WTC11 (cell line): ENCODE measurements at regions not wholly inside any gene's neighbourhood (a gene's known extent, or its start where the extent isn't known, plus 50 kb on each side); places are given as distances from the start of the nearest gene placed in this dataset.

ENCODE experiments used
- ATAC-seq: fragments of 200-7000 bp; cut with Tn5 transposase; 2 replicates; pipeline ENCODE4 v1.10.0; 2021; ENCODE audit warnings: mild to moderate bottlenecking, moderate library complexity
- CTCF ChIA-PET: fragments of 300-600 bp; sonication (Branson Sonifier 250); formaldehyde crosslinking; loops from one replicate; lab custom pipeline; 2021; ENCODE audit warnings: antibody characterized with exemption; lab: Charles Lee
- POLR2A ChIA-PET: fragments of 350-600 bp; sonication (Branson Sonifier 250); formaldehyde crosslinking; loops from one replicate; lab custom pipeline; 2021; ENCODE audit warnings: antibody characterized with exemption; lab: Charles Lee
- DNase-seq: peaks from one replicate; pipeline ENCODE4 v3.0.0; 2021; ENCODE audit warnings: low spot score
- H3K27ac Mint-ChIP-seq: 2 replicates; pipeline ENCODE4 v1.8.0; 2021; ENCODE audit warnings: mixed read lengths
- H3K27me3 Mint-ChIP-seq: 2 replicates; pipeline ENCODE4 v1.8.0; 2021; ENCODE audit warnings: low read depth, mild to moderate bottlenecking, moderate library complexity, mixed read lengths
- H3K36me3 Mint-ChIP-seq: 2 replicates; pipeline ENCODE4 v1.8.0; 2021; ENCODE audit warnings: mixed read lengths
- H3K4me1 Mint-ChIP-seq: 2 replicates; pipeline ENCODE4 v1.8.0; 2022; ENCODE audit warnings: mixed read lengths
- H3K4me3 Mint-ChIP-seq: 2 replicates; pipeline ENCODE4 v1.8.0; 2021; ENCODE audit warnings: mild to moderate bottlenecking, moderate library complexity, mixed read lengths
- H3K9me3 Mint-ChIP-seq: 2 replicates; pipeline ENCODE4 v1.8.0; 2021; ENCODE audit warnings: mixed read lengths
- CBFB ChIP-seq: sonication (generic); formaldehyde crosslinking; IDR thresholded peaks from 2 replicates; pipeline ENCODE4 v1.8.1; 2022; ENCODE audit warnings: mild to moderate bottlenecking, low read depth, missing genetic modification reagents
- MYBL2 ChIP-seq: sonication (generic); formaldehyde crosslinking; IDR thresholded peaks from 2 replicates; pipeline ENCODE4 v1.8.1; 2023; ENCODE audit warnings: mild to moderate bottlenecking, moderate library complexity, missing genetic modification reagents
- NFE2L1 ChIP-seq: sonication (generic); formaldehyde crosslinking; IDR thresholded peaks from 2 replicates; pipeline ENCODE4 v1.8.1; 2023; ENCODE audit warnings: missing genetic modification reagents
- SMAD4 ChIP-seq: sonication (generic); formaldehyde crosslinking; IDR thresholded peaks from 2 replicates; pipeline ENCODE4 v1.8.0; 2022; ENCODE audit warnings: mild to moderate bottlenecking, missing genetic modification reagents
- USF2 ChIP-seq: sonication (generic); formaldehyde crosslinking; IDR thresholded peaks from 2 replicates; pipeline ENCODE4 v1.8.1; 2023; ENCODE audit warnings: mild to moderate bottlenecking, missing genetic modification reagents, moderate library complexity
- ZNF425 ChIP-seq: fragments of 250-450 bp; sonication (Bioruptor Pico); conservative IDR thresholded peaks from 2 replicates; pipeline ENCODE4 v1.9.0; 2021; ENCODE audit warnings: mild to moderate bottlenecking
- TF ChIP-seq, protein P1 (sequence below): fragments of 250-450 bp; sonication (Bioruptor Pico); IDR thresholded peaks from 2 replicates; pipeline ENCODE4 v1.9.0; 2021; ENCODE audit warnings: moderate library complexity, mild to moderate bottlenecking, inconsistent platforms, borderline replicate concordance
- TF ChIP-seq, protein P2 (sequence below): sonication (generic); formaldehyde crosslinking; IDR thresholded peaks from 2 replicates; pipeline ENCODE4 v1.8.1; 2023; ENCODE audit warnings: mild to moderate bottlenecking, moderate library complexity, missing genetic modification reagents
- TF ChIP-seq, protein P3 (sequence below): fragments of 250-450 bp; sonication (Bioruptor Pico); IDR thresholded peaks from 2 replicates; pipeline ENCODE4 v1.9.0; 2021; ENCODE audit warnings: mild to moderate bottlenecking
- TF ChIP-seq, protein P4 (sequence below): sonication (generic); formaldehyde crosslinking; IDR thresholded peaks from 2 replicates; pipeline ENCODE4 v1.8.1; 2023; ENCODE audit warnings: mild to moderate bottlenecking, missing genetic modification reagents
- TF ChIP-seq, protein P5 (sequence below): sonication (generic); formaldehyde crosslinking; IDR thresholded peaks from 2 replicates; pipeline ENCODE4 v1.8.0; 2022; ENCODE audit warnings: missing genetic modification reagents

DNA sequence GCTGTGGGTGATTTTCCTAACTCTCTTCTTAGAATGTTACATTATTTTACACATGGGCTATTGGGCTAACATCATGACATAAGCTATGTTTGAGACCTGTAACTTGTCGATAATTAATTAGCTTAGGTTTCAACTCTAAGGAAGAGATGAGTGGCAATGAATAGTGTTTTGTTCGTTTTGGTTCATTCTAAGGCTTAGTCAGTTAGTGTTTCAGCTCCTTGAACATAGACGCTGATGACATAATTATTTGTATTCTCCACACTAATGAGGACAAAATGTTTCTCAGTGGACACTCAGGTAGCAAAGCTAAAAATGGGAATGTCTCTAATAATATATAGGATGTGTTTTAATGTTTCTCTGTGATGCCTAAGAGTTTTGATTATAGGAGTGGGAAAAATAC, 401.9 kb downstream of the GATA3 start:
- CTCF ChIA-PET: no interaction called here

DNA sequence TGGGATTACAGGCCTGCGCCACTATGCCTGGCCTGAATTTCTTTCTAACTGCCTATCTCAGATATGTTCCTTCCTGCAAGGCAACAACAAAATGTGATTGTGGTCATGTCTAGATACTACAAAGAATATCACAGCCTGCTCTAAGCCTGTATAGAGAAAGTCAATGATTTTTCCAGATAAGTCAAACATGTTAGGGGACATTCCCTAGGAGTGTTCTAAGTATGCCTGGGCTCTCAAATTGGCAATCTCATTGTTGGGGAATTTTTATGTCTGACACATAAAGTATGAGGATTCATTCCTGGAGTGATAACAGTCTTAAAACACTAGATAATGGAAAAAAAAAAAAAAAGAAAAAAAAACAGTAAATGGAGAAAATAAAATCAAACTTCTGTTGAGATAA, 406.1 kb downstream of the GATA3 start:
- ATAC-seq (no peak), DNase-seq (no peak)
- Mint-ChIP-seq H3K9me3 (peaks cover 22% of the 10 kb centered on the region), H3K27me3 (no peaks in the 10 kb centered on the region; the same call in 1 of the 2 replicates), H3K27ac (no peak overlapping the region), H3K4me3 (no peak overlapping the region), H3K36me3 (peaks cover 4% of the 10 kb centered on the region; the same call in 1 of the 2 replicates), H3K4me1 (no peaks in the 10 kb centered on the region)
- ChIA-PET POLR2A (no interaction called here), CTCF (no interaction called here)
- TF ChIP-seq, protein P1, sequence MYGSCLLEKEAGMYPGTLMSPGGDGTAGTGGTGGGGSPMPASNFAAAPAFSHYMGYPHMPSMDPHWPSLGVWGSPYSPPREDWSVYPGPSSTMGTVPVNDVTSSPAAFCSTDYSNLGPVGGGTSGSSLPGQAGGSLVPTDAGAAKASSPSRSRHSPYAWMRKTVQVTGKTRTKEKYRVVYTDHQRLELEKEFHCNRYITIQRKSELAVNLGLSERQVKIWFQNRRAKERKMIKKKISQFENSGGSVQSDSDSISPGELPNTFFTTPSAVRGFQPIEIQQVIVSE (CRISPR knock-in tag): no peak
- TF ChIP-seq CBFB (no peak), ZNF425 (CRISPR knock-in tag) (no peak)

More for the DNA sequence above, 401.9 kb downstream of the GATA3 start:
- DNase-seq: no peak
- Mint-ChIP-seq H3K27ac (no peak overlapping the region), H3K4me3 (no peak overlapping the region), H3K4me1 (peaks cover 4% of the 10 kb centered on the region), H3K27me3 (no peaks in the 10 kb centered on the region), H3K9me3 (peaks cover 22% of the 10 kb centered on the region), H3K36me3 (peaks cover 4% of the 10 kb centered on the region; the same call in 1 of the 2 replicates)
- TF ChIP-seq NFE2L1 (CRISPR knock-in tag): no peak
- no peak for TF ChIP-seq SMAD4 (CRISPR knock-in tag)
- TF ChIP-seq, protein P2, sequence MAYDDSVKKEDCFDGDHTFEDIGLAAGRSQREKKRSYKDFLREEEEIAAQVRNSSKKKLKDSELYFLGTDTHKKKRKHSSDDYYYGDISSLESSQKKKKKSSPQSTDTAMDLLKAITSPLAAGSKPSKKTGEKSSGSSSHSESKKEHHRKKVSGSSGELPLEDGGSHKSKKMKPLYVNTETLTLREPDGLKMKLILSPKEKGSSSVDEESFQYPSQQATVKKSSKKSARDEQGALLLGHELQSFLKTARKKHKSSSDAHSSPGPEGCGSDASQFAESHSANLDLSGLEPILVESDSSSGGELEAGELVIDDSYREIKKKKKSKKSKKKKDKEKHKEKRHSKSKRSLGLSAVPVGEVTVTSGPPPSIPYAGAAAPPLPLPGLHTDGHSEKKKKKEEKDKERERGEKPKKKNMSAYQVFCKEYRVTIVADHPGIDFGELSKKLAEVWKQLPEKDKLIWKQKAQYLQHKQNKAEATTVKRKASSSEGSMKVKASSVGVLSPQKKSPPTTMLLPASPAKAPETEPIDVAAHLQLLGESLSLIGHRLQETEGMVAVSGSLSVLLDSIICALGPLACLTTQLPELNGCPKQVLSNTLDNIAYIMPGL: no peak
- TF ChIP-seq MYBL2 (CRISPR knock-in tag): no peak
- TF ChIP-seq, protein P3, sequence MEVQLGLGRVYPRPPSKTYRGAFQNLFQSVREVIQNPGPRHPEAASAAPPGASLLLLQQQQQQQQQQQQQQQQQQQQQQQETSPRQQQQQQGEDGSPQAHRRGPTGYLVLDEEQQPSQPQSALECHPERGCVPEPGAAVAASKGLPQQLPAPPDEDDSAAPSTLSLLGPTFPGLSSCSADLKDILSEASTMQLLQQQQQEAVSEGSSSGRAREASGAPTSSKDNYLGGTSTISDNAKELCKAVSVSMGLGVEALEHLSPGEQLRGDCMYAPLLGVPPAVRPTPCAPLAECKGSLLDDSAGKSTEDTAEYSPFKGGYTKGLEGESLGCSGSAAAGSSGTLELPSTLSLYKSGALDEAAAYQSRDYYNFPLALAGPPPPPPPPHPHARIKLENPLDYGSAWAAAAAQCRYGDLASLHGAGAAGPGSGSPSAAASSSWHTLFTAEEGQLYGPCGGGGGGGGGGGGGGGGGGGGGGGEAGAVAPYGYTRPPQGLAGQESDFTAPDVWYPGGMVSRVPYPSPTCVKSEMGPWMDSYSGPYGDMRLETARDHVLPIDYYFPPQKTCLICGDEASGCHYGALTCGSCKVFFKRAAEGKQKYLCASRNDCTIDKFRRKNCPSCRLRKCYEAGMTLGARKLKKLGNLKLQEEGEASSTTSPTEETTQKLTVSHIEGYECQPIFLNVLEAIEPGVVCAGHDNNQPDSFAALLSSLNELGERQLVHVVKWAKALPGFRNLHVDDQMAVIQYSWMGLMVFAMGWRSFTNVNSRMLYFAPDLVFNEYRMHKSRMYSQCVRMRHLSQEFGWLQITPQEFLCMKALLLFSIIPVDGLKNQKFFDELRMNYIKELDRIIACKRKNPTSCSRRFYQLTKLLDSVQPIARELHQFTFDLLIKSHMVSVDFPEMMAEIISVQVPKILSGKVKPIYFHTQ (CRISPR knock-in tag): no peak
- TF ChIP-seq, protein P4, sequence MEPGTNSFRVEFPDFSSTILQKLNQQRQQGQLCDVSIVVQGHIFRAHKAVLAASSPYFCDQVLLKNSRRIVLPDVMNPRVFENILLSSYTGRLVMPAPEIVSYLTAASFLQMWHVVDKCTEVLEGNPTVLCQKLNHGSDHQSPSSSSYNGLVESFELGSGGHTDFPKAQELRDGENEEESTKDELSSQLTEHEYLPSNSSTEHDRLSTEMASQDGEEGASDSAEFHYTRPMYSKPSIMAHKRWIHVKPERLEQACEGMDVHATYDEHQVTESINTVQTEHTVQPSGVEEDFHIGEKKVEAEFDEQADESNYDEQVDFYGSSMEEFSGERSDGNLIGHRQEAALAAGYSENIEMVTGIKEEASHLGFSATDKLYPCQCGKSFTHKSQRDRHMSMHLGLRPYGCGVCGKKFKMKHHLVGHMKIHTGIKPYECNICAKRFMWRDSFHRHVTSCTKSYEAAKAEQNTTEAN (CRISPR knock-in tag): no peak
- TF ChIP-seq, protein P5, sequence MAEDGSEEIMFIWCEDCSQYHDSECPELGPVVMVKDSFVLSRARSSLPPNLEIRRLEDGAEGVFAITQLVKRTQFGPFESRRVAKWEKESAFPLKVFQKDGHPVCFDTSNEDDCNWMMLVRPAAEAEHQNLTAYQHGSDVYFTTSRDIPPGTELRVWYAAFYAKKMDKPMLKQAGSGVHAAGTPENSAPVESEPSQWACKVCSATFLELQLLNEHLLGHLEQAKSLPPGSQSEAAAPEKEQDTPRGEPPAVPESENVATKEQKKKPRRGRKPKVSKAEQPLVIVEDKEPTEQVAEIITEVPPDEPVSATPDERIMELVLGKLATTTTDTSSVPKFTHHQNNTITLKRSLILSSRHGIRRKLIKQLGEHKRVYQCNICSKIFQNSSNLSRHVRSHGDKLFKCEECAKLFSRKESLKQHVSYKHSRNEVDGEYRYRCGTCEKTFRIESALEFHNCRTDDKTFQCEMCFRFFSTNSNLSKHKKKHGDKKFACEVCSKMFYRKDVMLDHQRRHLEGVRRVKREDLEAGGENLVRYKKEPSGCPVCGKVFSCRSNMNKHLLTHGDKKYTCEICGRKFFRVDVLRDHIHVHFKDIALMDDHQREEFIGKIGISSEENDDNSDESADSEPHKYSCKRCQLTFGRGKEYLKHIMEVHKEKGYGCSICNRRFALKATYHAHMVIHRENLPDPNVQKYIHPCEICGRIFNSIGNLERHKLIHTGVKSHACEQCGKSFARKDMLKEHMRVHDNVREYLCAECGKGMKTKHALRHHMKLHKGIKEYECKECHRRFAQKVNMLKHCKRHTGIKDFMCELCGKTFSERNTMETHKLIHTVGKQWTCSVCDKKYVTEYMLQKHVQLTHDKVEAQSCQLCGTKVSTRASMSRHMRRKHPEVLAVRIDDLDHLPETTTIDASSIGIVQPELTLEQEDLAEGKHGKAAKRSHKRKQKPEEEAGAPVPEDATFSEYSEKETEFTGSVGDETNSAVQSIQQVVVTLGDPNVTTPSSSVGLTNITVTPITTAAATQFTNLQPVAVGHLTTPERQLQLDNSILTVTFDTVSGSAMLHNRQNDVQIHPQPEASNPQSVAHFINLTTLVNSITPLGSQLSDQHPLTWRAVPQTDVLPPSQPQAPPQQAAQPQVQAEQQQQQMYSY (CRISPR knock-in tag): no peak
- no peak for TF ChIP-seq USF2 (CRISPR knock-in tag)
- ATAC-seq: no peak
- POLR2A ChIA-PET: no interaction called here
